HL-60 (cell line): ENCODE measurements at regions not wholly inside any gene's neighbourhood (a gene's known extent, or its start where the extent isn't known, plus 50 kb on each side); places are given as distances from the start of the nearest gene placed in this dataset.

ENCODE experiments used
- DNase-seq, 2 experiments: peaks; one replicate each; pipeline ENCODE4 v3.0.0-alpha.2; 2010 to 2020; ENCODE audit warnings: low read depth in 1 of 2, low spot score in 1 of 2
- H3K27ac ChIP-seq: fragments of 250-450 bp; sonication (Bioruptor Pico); replicated peaks from 2 replicates; pipeline ENCODE4 v1.5.1; 2020; ENCODE audit warnings: mild to moderate bottlenecking, moderate library complexity
- H3K27me3 ChIP-seq: fragments of 250-450 bp; sonication (Bioruptor Pico); 2 replicates; pipeline ENCODE4 v1.5.1; 2021; ENCODE audit warnings: mild to moderate bottlenecking, moderate library complexity; ENCODE audit not compliant: insufficient read depth, poor library complexity, severe bottlenecking
- H3K4me3 ChIP-seq: replicated peaks from 2 replicates; pipeline ENCODE4 v1.5.1; 2011; ENCODE audit warnings: mild to moderate bottlenecking, control low read depth, low read length; ENCODE audit not compliant: insufficient read depth
- GABPA ChIP-seq: IDR thresholded peaks from 2 replicates; pipeline ENCODE4 v1.6.1; 2012; ENCODE audit warnings: low read depth
- POLR2AphosphoS5 ChIP-seq: IDR thresholded peaks from 2 replicates; pipeline ENCODE4 v1.6.1; 2012; ENCODE audit warnings: low read depth
- REST ChIP-seq: IDR thresholded peaks from 2 replicates; pipeline ENCODE4 v1.6.1; 2012; ENCODE audit warnings: low read depth; ENCODE audit not compliant: insufficient replicate concordance
- SPI1 ChIP-seq: IDR thresholded peaks from 2 replicates; pipeline ENCODE4 v1.6.1; 2012; ENCODE audit warnings: low read depth, mild to moderate bottlenecking, borderline replicate concordance
- TF ChIP-seq, protein P1 (sequence below): IDR thresholded peaks from one replicate; pipeline ENCODE4 v1.5.1; 2011; ENCODE audit warnings: low read length, control low read depth, inconsistent platforms; ENCODE audit not compliant: insufficient read depth

DNA sequence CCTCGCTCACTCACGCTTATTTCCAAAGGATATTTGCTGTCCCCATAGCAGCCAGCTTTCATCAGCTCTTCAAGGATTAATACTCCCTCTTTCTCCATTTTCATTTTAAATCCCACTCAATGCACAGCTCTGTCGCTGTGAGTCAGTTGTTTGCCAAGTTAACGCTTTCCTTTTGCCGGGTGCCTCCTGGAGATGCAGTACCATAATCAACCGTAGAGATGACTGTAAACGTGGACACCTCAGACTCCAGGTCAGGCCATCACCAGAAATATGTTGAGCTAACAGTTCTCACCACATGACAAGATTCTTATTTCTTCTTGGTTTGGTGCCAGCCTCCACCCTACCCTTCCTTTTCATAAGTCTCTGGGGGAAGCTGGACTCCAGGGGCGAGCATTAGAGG lies 66.6 kb upstream of the TAB2 start:
- H3K4me3 ChIP-seq: no peak overlapping the region

DNA sequence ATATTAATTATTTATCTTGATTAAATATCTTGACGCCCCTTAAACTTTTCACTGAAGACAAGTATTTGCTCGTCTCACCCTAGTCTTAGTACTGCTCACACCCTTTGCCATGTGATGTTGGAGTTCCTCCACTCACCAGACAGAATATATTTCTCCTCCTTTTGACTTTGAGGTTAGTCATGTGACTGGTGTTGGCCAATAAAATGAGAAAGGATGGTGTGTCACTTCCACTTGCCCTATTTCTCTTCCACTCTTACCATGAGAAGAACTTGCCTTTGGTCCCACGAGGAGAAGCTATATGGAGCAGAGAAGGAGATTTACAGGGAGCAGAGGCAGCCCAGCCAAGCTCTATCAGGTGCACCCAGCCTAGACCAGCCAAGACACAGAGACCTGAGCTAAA lies 64.9 kb upstream of the TAB2 start:
- TF ChIP-seq, protein P1, sequence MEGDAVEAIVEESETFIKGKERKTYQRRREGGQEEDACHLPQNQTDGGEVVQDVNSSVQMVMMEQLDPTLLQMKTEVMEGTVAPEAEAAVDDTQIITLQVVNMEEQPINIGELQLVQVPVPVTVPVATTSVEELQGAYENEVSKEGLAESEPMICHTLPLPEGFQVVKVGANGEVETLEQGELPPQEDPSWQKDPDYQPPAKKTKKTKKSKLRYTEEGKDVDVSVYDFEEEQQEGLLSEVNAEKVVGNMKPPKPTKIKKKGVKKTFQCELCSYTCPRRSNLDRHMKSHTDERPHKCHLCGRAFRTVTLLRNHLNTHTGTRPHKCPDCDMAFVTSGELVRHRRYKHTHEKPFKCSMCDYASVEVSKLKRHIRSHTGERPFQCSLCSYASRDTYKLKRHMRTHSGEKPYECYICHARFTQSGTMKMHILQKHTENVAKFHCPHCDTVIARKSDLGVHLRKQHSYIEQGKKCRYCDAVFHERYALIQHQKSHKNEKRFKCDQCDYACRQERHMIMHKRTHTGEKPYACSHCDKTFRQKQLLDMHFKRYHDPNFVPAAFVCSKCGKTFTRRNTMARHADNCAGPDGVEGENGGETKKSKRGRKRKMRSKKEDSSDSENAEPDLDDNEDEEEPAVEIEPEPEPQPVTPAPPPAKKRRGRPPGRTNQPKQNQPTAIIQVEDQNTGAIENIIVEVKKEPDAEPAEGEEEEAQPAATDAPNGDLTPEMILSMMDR: no peak
- no peak for TF ChIP-seq REST
- TF ChIP-seq SPI1: no peak
- no peak for TF ChIP-seq GABPA
- TF ChIP-seq POLR2AphosphoS5: no peak
- Histone ChIP-seq H3K4me3 (no peak overlapping the region), H3K27me3 (no peaks in the 10 kb centered on the region), H3K27ac (no peak overlapping the region)
- no peak for DNase-seq

More for the DNA sequence above, 66.6 kb upstream of the TAB2 start:
- no peak for DNase-seq
- H3K27ac ChIP-seq: no peak overlapping the region
- TF ChIP-seq REST (no peak), GABPA (no peak), POLR2AphosphoS5 (no peak), SPI1 (no peak)
- TF ChIP-seq, protein P1: no peak
- H3K27me3 ChIP-seq: no peaks in the 10 kb centered on the region

DNA sequence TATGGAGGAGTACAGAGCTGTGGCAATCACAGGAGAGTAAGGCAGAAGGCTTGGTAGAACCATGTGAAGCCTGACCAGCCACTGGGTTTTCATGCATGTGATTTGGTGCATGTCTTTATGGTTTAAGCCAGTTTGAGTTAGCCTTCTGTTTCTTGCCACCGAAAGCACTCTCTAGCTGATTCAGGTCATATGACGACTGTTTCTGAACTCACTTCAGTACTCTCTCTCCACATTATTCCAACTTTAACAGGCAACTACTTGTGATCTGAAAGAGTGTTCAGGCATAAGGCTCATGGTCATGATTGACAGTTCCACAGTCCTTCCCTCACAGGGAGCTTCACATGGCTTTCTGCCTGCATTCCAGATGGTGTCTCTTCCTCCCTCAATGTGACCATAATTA lies 63.3 kb upstream of the TAB2 start:
- DNase-seq: no peak
- no peaks in the 10 kb centered on the region for H3K27me3 ChIP-seq
- H3K27ac ChIP-seq: no peak overlapping the region
- TF ChIP-seq, protein P1: no peak
- TF ChIP-seq REST: no peak
- TF ChIP-seq SPI1: no peak
- no peak for TF ChIP-seq GABPA
- TF ChIP-seq POLR2AphosphoS5: no peak
- H3K4me3 ChIP-seq: no peak overlapping the region
